ENCODE measurements at regions not wholly inside any gene's neighbourhood (a gene's known extent, or its start where the extent isn't known, plus 50 kb on each side); places are given as distances from the start of the nearest gene placed in this dataset.

DNA sequence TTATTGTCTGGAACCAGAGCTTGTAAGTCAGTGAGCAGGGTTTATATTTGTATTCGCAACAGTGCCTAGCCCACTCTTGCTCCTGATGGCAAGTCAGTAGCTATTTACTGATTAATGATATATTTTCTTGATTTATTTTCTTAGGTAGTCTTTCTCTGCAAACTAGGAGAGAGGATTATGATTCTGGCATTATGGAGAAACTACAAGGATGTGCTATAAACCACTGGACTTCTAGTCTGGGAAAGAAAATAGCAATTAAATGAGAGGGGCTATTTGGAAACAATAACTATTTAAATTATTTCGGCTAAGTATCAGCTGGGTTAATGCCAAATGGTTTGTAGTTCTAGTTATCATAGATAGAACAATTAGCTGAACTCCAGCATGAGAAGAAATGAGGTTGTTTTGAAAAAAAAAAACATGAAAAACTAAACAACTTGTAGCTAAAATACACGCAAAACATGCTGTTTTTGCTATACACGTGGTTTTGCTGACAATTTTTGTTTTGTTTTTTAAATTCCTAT lies 304.9 kb upstream of the TCF21 start:
- DNase-seq (ENCODE audit: low spot score) = no peak

- no peak for DNase-seq (ENCODE audit: low spot score)
Measured at GRCh38 chr6:133584823-133585222, 304.1 kb upstream of the TCF21 start.

GRCh38 chr6:133585978-133586377 lies 302.9 kb upstream of the TCF21 start:
- no peak for DNase-seq (ENCODE audit: low spot score)

DNA sequence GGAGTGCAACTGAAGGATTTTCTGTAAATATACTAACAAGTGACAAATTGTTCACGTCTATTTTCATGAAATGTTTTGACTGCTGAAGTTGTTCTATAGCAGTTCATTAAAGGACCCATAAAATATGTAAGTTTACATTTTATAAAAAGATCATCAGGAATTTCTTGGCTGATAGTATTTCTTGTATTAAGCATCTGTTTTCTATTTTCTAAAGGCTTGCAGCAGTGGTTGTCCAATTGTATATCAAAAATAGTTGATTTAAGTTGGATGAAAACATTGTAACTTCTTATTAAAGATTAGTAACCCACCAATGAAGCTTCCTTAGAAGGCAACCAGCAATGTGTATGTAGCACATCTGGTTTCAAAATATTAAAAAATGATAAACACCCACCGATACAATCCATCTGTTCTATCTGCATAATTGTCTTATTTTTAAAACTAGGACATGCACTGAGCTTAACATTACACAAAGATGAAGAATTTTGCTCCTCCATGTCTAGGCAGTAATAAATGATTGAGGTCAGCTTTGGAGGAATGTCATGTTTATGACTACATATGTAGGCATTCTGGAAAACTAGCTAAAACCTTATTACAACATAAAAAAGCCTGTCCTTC lies 301.3 kb upstream of the TCF21 start:
- no peak for DNase-seq (ENCODE audit: low spot score)

GRCh38 chr6:133590196-133590595 lies 298.7 kb upstream of the TCF21 start:
- no peak for DNase-seq (ENCODE audit: low spot score)

DNA sequence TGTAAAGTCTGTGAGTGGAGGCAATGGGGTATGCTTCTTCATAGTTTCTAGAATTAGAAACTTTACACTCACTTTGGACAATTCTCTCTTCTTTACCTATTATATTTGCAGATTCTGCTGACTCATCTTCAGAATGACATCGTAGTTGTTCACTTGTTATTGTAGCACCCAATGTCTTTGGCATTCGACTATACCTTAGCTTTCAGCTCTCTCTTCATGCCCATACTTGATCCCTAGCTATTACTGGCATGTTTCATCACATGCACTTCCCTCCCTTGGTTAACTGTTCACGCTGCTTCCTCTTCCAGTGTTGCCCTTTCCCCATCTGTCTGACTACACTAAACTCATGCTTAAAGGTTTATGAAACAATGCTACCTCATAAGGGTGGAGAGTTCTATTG lies 298.1 kb upstream of the TCF21 start:
- DNase-seq (ENCODE audit: low spot score) = no peak

DNA sequence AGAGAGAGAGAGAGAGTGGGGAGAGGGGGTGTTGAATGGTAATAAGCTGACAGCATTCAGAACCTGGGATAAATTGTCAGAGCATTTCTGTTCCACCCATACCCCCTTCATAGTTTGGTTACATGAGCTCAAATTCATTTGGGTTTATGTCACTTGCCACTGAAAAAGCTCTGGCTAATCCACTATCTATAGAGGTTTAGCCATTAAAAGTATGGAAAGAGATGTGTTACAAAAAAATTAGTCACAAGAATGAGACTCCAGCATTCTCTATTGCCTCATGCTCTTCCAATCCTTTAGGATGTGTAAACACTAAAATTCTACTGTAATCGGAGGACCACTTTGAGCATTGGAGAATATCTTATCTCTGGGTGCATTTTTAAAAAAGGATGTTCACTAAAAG lies 297.6 kb upstream of the TCF21 start:
- no peak for DNase-seq (ENCODE audit: low spot score)

DNA sequence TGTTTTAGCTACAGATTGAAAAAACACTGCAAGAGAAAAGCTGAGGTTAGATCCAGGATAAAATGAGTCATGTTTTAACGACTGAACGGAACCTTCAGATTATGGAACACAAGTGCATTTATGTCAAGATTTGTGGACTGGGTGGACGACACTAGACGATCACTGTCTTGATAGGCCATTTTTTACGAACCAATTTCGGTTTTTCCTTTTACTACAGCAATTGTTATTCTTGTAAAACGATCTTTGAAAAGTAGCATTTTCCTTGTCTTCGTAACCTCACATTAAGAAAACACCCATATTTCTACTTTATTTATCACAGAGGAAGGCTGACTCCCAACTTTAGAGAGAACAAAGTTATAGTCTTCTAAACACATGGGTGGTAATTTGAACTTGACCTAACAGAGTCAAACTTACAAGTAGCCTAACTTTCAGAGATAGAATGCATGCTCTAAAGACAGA lies 294.2 kb upstream of the TCF21 start:
- DNase-seq (ENCODE audit: low spot score) = no peak

DNA sequence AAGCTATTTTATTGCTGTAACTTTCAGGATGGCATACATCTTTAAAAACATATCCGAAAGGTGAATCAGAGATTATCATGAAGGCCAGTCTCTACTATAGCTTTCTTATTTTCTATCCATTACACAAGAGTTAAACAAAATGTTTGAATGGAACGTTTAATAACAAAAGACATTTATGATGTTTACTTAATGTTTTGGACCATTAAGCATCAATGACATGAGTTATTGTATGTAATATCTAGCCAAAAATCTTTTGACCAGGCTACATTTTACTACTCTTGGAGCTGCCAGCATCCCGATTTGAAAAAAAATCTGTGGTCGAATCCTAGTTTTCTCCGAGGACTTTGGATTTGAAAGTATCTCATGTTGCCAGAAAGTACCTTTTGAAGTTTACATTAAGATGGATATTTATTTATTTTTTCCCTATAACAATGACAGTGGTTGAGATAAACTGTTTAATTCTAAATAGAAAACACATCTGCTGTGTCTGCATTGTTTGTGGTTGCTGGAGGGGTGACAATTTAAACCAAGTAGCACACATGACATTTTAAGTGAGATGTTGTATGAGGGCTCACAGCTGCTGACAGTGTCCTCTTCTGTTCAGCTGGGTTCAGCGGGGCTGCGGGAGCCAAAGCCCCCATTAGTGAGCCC lies 293.7 kb upstream of the TCF21 start:
- DNase-seq (ENCODE audit: low spot score) = no peak

- no peak for DNase-seq (ENCODE audit: low spot score)
Measured at GRCh38 chr6:133606852-133607251, 282.1 kb upstream of the TCF21 start.

DNA sequence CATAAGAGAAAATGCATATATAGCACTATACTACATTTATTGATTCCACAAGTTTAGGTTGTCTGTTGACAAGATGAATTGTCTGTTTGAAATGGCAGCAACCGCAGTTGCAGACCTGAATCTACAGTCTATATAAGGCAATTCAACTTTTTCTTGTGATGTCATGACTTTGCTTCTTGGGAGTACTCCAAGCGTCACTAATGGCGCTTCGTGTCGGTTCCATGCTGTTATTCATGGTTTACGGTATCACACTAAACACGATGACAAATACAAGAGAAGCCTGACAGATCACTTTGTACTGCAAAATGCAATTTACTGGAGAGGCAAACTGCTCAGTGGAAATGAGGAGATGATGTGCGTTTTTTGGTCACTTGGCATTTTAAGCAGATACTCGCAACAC lies 280.3 kb upstream of the TCF21 start:
- no peak for DNase-seq (ENCODE audit: low spot score)

DNA sequence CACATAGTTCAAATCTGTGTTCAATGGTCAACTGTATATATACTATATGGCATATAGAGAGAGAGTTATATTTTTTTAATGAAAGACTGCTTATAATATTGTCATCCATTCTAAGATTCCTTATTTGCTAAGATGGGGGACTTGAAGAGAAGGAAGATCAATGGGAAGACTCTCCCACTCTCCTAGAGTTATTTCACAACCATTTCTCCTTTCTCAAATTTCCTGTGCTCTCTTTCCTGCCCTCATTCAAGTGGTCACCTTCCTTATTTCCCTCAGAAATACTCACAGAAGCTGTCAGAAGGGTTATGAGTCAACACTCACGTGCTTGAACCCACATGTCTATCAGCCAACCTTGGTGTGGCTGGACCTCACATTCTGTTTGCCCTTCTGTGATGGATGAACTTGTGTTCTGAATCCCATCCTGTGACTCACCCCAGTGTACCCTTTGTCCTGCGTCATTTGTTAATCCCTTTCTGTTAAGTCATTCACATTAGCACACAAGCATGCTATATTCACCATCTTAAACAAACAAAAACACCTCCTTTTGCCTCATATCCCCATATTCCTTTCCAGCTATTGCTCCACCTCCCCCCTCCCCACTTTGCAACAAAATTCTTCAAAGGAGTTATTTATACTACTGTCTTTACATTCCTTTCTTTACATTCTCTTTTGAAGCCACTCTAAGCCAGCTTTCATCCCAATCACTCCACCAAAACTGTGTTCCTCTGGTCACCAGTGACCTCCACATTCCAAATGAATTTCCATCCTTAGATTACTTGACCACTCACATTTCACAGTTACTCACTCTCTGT lies 279.3 kb upstream of the TCF21 start:
- no peak for DNase-seq (ENCODE audit: low spot score)

- DNase-seq (ENCODE audit: low spot score) = no peak
Measured at GRCh38 chr6:133610227-133610840, 278.6 kb upstream of the TCF21 start.

GRCh38 chr6:133610971-133611370 lies 277.9 kb upstream of the TCF21 start:
- DNase-seq (ENCODE audit: low spot score) = no peak

GRCh38 chr6:133612459-133612858 lies 276.5 kb upstream of the TCF21 start:
- DNase-seq (ENCODE audit: low spot score) = no peak

DNA sequence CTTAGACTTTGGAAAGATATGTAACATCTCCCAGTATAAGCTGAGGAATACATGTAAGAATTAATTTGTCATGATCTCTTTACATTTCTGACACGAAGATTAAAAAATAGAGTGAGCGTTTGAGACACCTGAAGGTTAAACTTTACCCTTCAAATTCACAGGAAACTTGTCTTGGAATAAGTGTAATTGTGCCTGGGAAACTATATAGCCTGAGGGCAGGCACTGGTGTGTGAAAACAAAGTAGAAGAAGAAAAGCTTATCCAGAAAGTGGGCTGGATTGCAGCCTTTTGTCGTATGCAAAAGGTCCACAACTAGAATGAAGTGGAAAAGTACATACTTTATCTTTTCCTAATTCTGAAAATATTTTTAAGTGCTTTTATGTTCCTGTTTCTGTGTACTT lies 275.7 kb upstream of the TCF21 start:
- DNase-seq (ENCODE audit: low spot score) = no peak

DNA sequence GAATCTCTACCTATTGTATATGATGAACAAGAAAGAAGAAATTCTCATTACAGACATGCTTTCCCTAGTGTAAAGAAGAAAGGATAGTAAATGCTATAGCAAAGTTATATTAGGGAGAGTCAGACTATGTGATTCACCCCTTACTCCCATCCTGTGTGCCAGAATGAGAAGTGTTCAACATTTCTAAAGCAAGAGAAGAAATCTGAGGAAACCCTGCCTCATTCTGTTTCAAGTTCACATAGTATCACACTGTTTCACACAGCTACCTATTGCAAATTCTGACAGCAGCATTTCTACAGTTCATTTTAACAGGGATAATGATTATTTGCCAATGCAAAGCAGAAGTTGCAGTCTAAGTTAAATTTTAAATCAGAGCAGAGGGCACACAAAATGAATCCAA lies 267.2 kb upstream of the TCF21 start:
- no peak for DNase-seq (ENCODE audit: low spot score)

DNA sequence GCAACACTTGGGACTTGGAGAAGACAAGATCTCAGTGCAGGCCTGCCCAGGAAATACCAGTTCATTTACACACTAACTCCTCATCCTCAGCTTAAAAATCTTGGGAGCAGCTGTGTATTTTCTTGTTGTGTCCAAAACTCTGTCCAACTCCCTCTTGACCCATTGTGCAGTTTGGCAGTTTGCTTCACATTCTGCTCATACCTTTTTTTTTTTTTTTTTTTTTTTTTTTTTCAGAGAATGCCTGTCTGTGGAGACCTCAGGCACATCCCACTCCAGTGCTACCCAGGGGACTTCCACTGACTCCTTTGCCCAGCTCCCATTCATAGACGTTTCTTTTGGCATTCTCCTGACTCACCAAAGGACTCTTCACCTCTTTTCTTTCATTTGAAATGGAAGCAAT lies 265.8 kb upstream of the TCF21 start:
- DNase-seq (ENCODE audit: low spot score) = no peak

GRCh38 chr6:133623621-133624020 lies 265.3 kb upstream of the TCF21 start:
- DNase-seq (ENCODE audit: low spot score) = no peak

- no peak for DNase-seq (ENCODE audit: low spot score)
Measured at GRCh38 chr6:133626096-133626666, 262.7 kb upstream of the TCF21 start.

DNA sequence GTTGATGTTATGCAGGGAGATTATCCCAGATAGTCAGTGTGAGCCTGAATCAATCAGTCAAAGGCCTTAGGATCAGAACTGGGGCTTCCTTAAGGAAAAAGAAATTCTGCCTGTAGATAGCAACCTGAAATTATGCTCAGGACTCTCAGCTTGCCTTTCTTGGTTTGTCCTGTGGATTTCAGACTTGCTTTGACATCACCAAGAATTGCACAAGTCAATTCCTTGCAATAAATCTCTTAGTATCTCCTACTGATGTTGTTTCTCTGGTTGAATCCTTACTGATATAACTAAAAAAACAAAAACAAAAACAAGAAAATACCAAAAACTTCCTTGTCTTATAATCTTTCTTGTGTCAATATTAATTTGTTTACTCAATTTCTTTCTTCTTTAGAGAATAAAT lies 258.9 kb upstream of the TCF21 start:
- no peak for DNase-seq (ENCODE audit: low spot score)

- no peak for DNase-seq (ENCODE audit: low spot score)
Measured at GRCh38 chr6:133630651-133631050, 258.3 kb upstream of the TCF21 start.

Measured in activated CD4-positive, alpha-beta T cell treated with anti-CD3 and anti-CD28 coated beads, Interleukin-2, Interleukin-4, amounts not matched to agents 100 ng/mL and 50 ng/mL, durations not matched to agents 16 hours and 8 hours (primary cell).